Hematopoietic multipotent progenitor cell treated with erythropoietin and hydrocortisone succinate and interleukin-3 and kit ligand, for 6 days (in vitro differentiated cells): ENCODE measurements at regions not wholly inside any gene's neighbourhood (a gene's known extent, or its start where the extent isn't known, plus 50 kb on each side); places are given as distances from the start of the nearest gene placed in this dataset.

ENCODE experiments used
- DNase-seq: peaks from one replicate; pipeline ENCODE4 v3.0.0-alpha.2; 2015

GRCh38 chr12:43094886-43095575, 457.0 kb downstream of the ADAMTS20 start:
- no peak for DNase-seq

- no peak for DNase-seq
Observed at GRCh38 chr12:43090981-43091380, 461.0 kb downstream of the ADAMTS20 start.

GRCh38 chr12:43087195-43088091, 464.6 kb downstream of the ADAMTS20 start:
- DNase-seq, result no peak

- DNase-seq, result no peak
Observed at GRCh38 chr12:43079476-43079875, 472.5 kb downstream of the ADAMTS20 start.

GRCh38 chr12:43078976-43079375, 473.0 kb downstream of the ADAMTS20 start:
- DNase-seq, result no peak

GRCh38 chr12:43072431-43072830, 479.6 kb downstream of the ADAMTS20 start:
- no peak for DNase-seq

- no peak for DNase-seq
Observed at GRCh38 chr12:43069768-43070221, 480.2 kb upstream of the PRICKLE1 start.

- no peak for DNase-seq
Observed at GRCh38 chr12:43066471-43066870, 476.9 kb upstream of the PRICKLE1 start.

GRCh38 chr12:43063650-43064049, 474.1 kb upstream of the PRICKLE1 start:
- DNase-seq, result no peak

- no peak for DNase-seq
Observed at GRCh38 chr12:43062201-43062895, 472.8 kb upstream of the PRICKLE1 start.

- no peak for DNase-seq
Observed at GRCh38 chr12:43060742-43061141, 471.2 kb upstream of the PRICKLE1 start.

- no peak for DNase-seq
Observed at GRCh38 chr12:43058616-43059015, 469.1 kb upstream of the PRICKLE1 start.

- no peak for DNase-seq
Observed at GRCh38 chr12:43057566-43057965, 468.0 kb upstream of the PRICKLE1 start.

- DNase-seq, result no peak
Observed at GRCh38 chr12:43054085-43054484, 464.5 kb upstream of the PRICKLE1 start.

GRCh38 chr12:43052441-43052840, 462.9 kb upstream of the PRICKLE1 start:
- DNase-seq, result no peak

GRCh38 chr12:43044241-43044640, 454.7 kb upstream of the PRICKLE1 start:
- no peak for DNase-seq

- no peak for DNase-seq
Observed at GRCh38 chr12:43038991-43039390, 449.4 kb upstream of the PRICKLE1 start.

GRCh38 chr12:43029971-43030370, 440.4 kb upstream of the PRICKLE1 start:
- no peak for DNase-seq

- DNase-seq, result no peak
Observed at GRCh38 chr12:43028826-43029225, 439.3 kb upstream of the PRICKLE1 start.

GRCh38 chr12:43022838-43023237, 433.3 kb upstream of the PRICKLE1 start:
- no peak for DNase-seq

- no peak for DNase-seq
Observed at GRCh38 chr12:43015090-43015737, 425.7 kb upstream of the PRICKLE1 start.

GRCh38 chr12:43011383-43011926, 421.9 kb upstream of the PRICKLE1 start:
- DNase-seq, result no peak

- no peak for DNase-seq
Observed at GRCh38 chr12:43009846-43010240, 420.3 kb upstream of the PRICKLE1 start.
